ENCODE measurements at regions not wholly inside any gene's neighbourhood (a gene's known extent, or its start where the extent isn't known, plus 50 kb on each side); places are given as distances from the start of the nearest gene placed in this dataset.

GRCh38 chr4:125155251-125155650 is 159.5 kb upstream of the FAT4 start:
- TF ChIP-seq CTCF (IDR thresholded peaks at IDR 0.05; ENCODE audit: low read depth, low read length, poor library complexity, severe bottlenecking) (no peak), EZH2phosphoT487 (IDR thresholded peaks at IDR 0.05; ENCODE audit: borderline replicate concordance, low read length) (no peak)

Data from DOHH2 (cell line).